ENCODE measurements at regions not wholly inside any gene's neighbourhood (a gene's known extent, or its start where the extent isn't known, plus 50 kb on each side); places are given as distances from the start of the nearest gene placed in this dataset.

DNA sequence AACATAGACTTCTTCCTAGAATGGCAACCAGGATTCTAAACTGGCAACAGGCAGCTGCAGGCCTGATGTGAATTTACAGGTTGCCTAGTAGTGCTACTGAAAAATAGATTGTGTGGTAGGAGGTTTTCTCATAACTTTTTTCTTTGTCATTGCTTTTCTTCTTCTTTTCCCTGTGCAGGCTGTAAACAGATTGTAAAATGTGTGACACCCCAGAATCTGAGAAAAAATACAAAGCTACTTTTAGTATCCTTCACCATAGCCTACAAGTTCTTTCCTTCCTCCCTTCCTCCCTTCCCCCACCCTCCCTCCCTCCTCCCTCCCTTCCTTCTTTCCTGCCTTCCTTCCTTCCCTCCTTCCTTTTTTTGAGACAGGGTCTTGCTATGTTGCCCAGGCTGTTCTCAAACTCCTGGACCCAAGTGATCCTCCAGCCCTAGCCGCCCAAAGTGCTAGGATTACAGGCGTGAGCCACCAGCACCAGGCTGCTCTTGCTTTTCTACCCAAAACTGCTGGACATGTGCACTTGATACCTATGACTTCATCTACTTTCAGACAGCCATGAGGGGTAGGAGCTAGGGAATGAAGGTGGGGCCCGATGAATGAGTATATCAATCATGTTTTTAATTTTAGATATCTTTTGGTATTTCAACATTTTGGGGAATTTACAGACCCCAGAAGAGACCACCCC, 114.2 kb upstream of the EEA1 start:
- TF ChIP-seq, protein P1, sequence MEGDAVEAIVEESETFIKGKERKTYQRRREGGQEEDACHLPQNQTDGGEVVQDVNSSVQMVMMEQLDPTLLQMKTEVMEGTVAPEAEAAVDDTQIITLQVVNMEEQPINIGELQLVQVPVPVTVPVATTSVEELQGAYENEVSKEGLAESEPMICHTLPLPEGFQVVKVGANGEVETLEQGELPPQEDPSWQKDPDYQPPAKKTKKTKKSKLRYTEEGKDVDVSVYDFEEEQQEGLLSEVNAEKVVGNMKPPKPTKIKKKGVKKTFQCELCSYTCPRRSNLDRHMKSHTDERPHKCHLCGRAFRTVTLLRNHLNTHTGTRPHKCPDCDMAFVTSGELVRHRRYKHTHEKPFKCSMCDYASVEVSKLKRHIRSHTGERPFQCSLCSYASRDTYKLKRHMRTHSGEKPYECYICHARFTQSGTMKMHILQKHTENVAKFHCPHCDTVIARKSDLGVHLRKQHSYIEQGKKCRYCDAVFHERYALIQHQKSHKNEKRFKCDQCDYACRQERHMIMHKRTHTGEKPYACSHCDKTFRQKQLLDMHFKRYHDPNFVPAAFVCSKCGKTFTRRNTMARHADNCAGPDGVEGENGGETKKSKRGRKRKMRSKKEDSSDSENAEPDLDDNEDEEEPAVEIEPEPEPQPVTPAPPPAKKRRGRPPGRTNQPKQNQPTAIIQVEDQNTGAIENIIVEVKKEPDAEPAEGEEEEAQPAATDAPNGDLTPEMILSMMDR (conservative IDR thresholded peaks at IDR 0.05; ENCODE audit: low read depth, low read length), result no peak
- TF ChIP-seq EZH2 (IDR thresholded peaks at IDR 0.05; ENCODE audit: low read length, unreplicated experiment), result no peak

All from PC-3 (cell line).